IMR-90 (cell line): ENCODE measurements at regions not wholly inside any gene's neighbourhood (a gene's known extent, or its start where the extent isn't known, plus 50 kb on each side); places are given as distances from the start of the nearest gene placed in this dataset.

Experiments used
- ATAC-seq: fragments of 200-7000 bp; cut with Tn5 transposase; 2 replicates; pipeline ENCODE4 v1.9.1; 2020; ENCODE audit warnings: low read depth, mild to moderate bottlenecking, moderate library complexity
- BruUV-seq: library from RNA; stranded (reverse); fragments of 400-500 nt; replicated peaks from 2 replicates; lab custom pipeline; 2021; lab: Mats Ljungman, UMichigan
- CTCF ChIA-PET: fragments of 300-600 bp; formaldehyde crosslinking; extraction: SDS; loops from one replicate; lab custom pipeline; 2021; ENCODE audit warnings: antibody characterized with exemption; lab: Yijun Ruan, JAX
- POLR2A ChIA-PET: fragments of 300-600 bp; sonication (Branson Sonifier 250); formaldehyde crosslinking; loops from one replicate; lab custom pipeline; 2022; ENCODE audit warnings: antibody characterized with exemption; ENCODE audit not compliant: unreplicated experiment; lab: Charles Lee
- DNase-seq: peaks from one replicate; pipeline ENCODE4 v3.0.0; 2013
- H2AFZ ChIP-seq: replicated peaks from 2 replicates; pipeline ENCODE3; 2013; ENCODE audit warnings: low read length, mild to moderate bottlenecking; ENCODE audit not compliant: poor library complexity
- H2AK5ac ChIP-seq: 2 replicates; pipeline ENCODE4 v1.6.1; 2013; ENCODE audit warnings: low read depth, low read length, inconsistent platforms
- H2AK9ac ChIP-seq: replicated peaks from 2 replicates; pipeline ENCODE3; 2013; ENCODE audit warnings: mild to moderate bottlenecking, low read depth, low read length, moderate library complexity; ENCODE audit not compliant: poor library complexity
- H2BK120ac ChIP-seq: 2 replicates; pipeline ENCODE4 v1.6.1; 2013; ENCODE audit warnings: low read depth, low read length, inconsistent platforms
- H2BK15ac ChIP-seq: 3 replicates; pipeline ENCODE4 v1.6.1; 2013; ENCODE audit warnings: low read depth, low read length, inconsistent platforms
- H2BK20ac ChIP-seq: 2 replicates; pipeline ENCODE4 v1.6.1; 2013; ENCODE audit warnings: low read depth, mild to moderate bottlenecking, inconsistent platforms, low read length, moderate library complexity
- H2BK5ac ChIP-seq: 2 replicates; pipeline ENCODE4 v1.6.1; 2013; ENCODE audit warnings: mild to moderate bottlenecking, low read depth, low read length, inconsistent platforms; ENCODE audit not compliant: poor library complexity, severe bottlenecking
- H3K14ac ChIP-seq: replicated peaks from 2 replicates; pipeline ENCODE4 v1.6.1; 2013; ENCODE audit warnings: low read depth, low read length, inconsistent platforms
- H3K18ac ChIP-seq: 2 replicates; pipeline ENCODE4 v1.6.1; 2013; ENCODE audit warnings: low read depth, low read length, control low read depth
- H3K23ac ChIP-seq: 2 replicates; pipeline ENCODE4 v1.6.1; 2013; ENCODE audit warnings: low read depth, low read length, inconsistent platforms
- H3K27ac ChIP-seq: 2 replicates; pipeline ENCODE4 v1.5.1; 2013; ENCODE audit warnings: mild to moderate bottlenecking, control low read depth, low read length; ENCODE audit not compliant: insufficient read depth
- H3K27me3 ChIP-seq: 2 replicates; pipeline ENCODE4 v1.6.1; 2013; ENCODE audit warnings: low read length; ENCODE audit not compliant: control insufficient read depth, insufficient read depth
- H3K36me3 ChIP-seq: 2 replicates; pipeline ENCODE4 v1.6.1; 2013; ENCODE audit warnings: low read length, mixed read lengths; ENCODE audit not compliant: control insufficient read depth, insufficient read depth
- H3K4ac ChIP-seq: 2 replicates; pipeline ENCODE4 v1.6.1; 2013; ENCODE audit warnings: low read depth, low read length, inconsistent platforms
- H3K4me1 ChIP-seq: 2 replicates; pipeline ENCODE4 v1.6.1; 2013; ENCODE audit warnings: low read length, mixed read lengths; ENCODE audit not compliant: control insufficient read depth, insufficient read depth
- H3K4me2 ChIP-seq: 2 replicates; pipeline ENCODE4 v1.6.1; 2013; ENCODE audit warnings: low read depth, mild to moderate bottlenecking, control low read depth, low read length, moderate library complexity
- H3K4me3 ChIP-seq: 2 replicates; pipeline ENCODE4 v1.5.1; 2013; ENCODE audit warnings: low read depth, mild to moderate bottlenecking, control low read depth, low read length, moderate library complexity; ENCODE audit not compliant: insufficient read depth
- H3K56ac ChIP-seq: 2 replicates; pipeline ENCODE4 v1.6.1; 2013; ENCODE audit warnings: low read length, inconsistent platforms; ENCODE audit not compliant: insufficient read depth; ENCODE audit errors: extremely low read depth
- H3K79me1 ChIP-seq, 2 experiments: 2 replicates each; pipeline ENCODE4 v1.6.1; 2013; ENCODE audit warnings: low read length in 2 of 2, inconsistent platforms in 1 of 2, low read depth in 1 of 2
- H3K9ac ChIP-seq: 2 replicates; pipeline ENCODE4 v1.6.1; 2013; ENCODE audit warnings: low read depth, low read length, control low read depth
- H3K9me1 ChIP-seq: 2 replicates; pipeline ENCODE4 v1.6.1; 2013; ENCODE audit warnings: low read length, inconsistent platforms; ENCODE audit not compliant: insufficient read depth
- H3K9me3 ChIP-seq: 2 replicates; pipeline ENCODE4 v1.6.1; 2013; ENCODE audit warnings: low read length; ENCODE audit not compliant: control insufficient read depth, insufficient read depth
- H4K20me1 ChIP-seq: 2 replicates; pipeline ENCODE4 v1.6.1; 2013; ENCODE audit warnings: low read length, inconsistent platforms; ENCODE audit not compliant: insufficient read depth
- H4K5ac ChIP-seq: 2 replicates; pipeline ENCODE4 v1.6.1; 2013; ENCODE audit warnings: mild to moderate bottlenecking, low read depth, low read length, control low read depth
- H4K8ac ChIP-seq, 2 experiments: 2 replicates each; pipeline ENCODE4 v1.6.1; 2013; ENCODE audit warnings: low read depth in 2 of 2, low read length in 2 of 2, control low read depth in 1 of 2, inconsistent platforms in 1 of 2
- H4K91ac ChIP-seq: 2 replicates; pipeline ENCODE4 v1.6.1; 2013; ENCODE audit warnings: low read depth, low read length, inconsistent platforms; ENCODE audit not compliant: insufficient read depth
- BHLHE40 ChIP-seq: fragments of 150-350 bp; IDR thresholded peaks from 2 replicates; pipeline ENCODE4 v1.6.1; 2016; ENCODE audit warnings: mild to moderate bottlenecking, low read depth, low read length
- CEBPB ChIP-seq: IDR thresholded peaks from 2 replicates; pipeline ENCODE4 v1.6.1; 2012; ENCODE audit warnings: low read depth, low read length, improper control_type of control experiment
- CHD1 ChIP-seq: IDR thresholded peaks from 2 replicates; pipeline ENCODE4 v1.6.1; 2012; ENCODE audit warnings: low read depth, low read length, improper control_type of control experiment
- FOS ChIP-seq: fragments of 150-350 bp; IDR thresholded peaks from 2 replicates; pipeline ENCODE4 v1.6.1; 2016; ENCODE audit warnings: low read depth, low read length
- MAZ ChIP-seq: IDR thresholded peaks from 2 replicates; pipeline ENCODE4 v1.6.1; 2012; ENCODE audit warnings: low read depth, mild to moderate bottlenecking, low read length, improper control_type of control experiment, moderate library complexity, borderline replicate concordance
- NFE2L2 ChIP-seq: fragments of 150-350 bp; IDR thresholded peaks from 2 replicates; pipeline ENCODE4 v1.6.1; 2016; ENCODE audit warnings: low read depth, mild to moderate bottlenecking, low read length
- POLR2A ChIP-seq: IDR thresholded peaks from 2 replicates; pipeline ENCODE4 v1.6.1; 2012; ENCODE audit warnings: mild to moderate bottlenecking, low read depth, low read length
- RAD21 ChIP-seq: IDR thresholded peaks from 2 replicates; pipeline ENCODE4 v1.6.1; 2012; ENCODE audit warnings: low read length, improper control_type of control experiment
- RCOR1 ChIP-seq: IDR thresholded peaks from 2 replicates; pipeline ENCODE4 v1.6.1; 2012; ENCODE audit warnings: mild to moderate bottlenecking, low read length, improper control_type of control experiment; ENCODE audit not compliant: insufficient replicate concordance
- RFX5 ChIP-seq: IDR thresholded peaks from 2 replicates; pipeline ENCODE4 v1.8.0; 2012; ENCODE audit warnings: low read depth, mild to moderate bottlenecking, low read length, moderate library complexity
- WGBS, 2 experiments: methylation state at CpG; one replicate each; pipeline versions ENCODE4 v1.1.5 to v1.1.7; 2013; ENCODE audit warnings: missing lambda C conversion rate in 2 of 2; ENCODE audit not compliant: insufficient read length in 1 of 2; ENCODE audit errors: extremely low coverage in 2 of 2; 5-methylcytosine and 5-hydroxymethylcytosine counted together
- dilution Hi-C: fragments of 300-500 bp; cut with HindIII; formaldehyde crosslinking; loops from one replicate; pipeline ENCODE4 v1.14.3; 2018; ENCODE audit warnings: low sequenced_read_pairs; ENCODE audit not compliant: unreplicated experiment
- in situ Hi-C: fragments of 300-500 bp; cut with MboI; formaldehyde crosslinking; loops from 3 replicates; pipeline ENCODE4 v1.14.3; 2019; ENCODE audit warnings: low sequenced_read_pairs, inconsistent platforms, mixed read lengths
- intact Hi-C: fragments of 100-400 bp; cut with micrococcal nuclease; formaldehyde crosslinking; loops from 2 replicates; pipeline ENCODE4 v1.10.0; 2022

DNA sequence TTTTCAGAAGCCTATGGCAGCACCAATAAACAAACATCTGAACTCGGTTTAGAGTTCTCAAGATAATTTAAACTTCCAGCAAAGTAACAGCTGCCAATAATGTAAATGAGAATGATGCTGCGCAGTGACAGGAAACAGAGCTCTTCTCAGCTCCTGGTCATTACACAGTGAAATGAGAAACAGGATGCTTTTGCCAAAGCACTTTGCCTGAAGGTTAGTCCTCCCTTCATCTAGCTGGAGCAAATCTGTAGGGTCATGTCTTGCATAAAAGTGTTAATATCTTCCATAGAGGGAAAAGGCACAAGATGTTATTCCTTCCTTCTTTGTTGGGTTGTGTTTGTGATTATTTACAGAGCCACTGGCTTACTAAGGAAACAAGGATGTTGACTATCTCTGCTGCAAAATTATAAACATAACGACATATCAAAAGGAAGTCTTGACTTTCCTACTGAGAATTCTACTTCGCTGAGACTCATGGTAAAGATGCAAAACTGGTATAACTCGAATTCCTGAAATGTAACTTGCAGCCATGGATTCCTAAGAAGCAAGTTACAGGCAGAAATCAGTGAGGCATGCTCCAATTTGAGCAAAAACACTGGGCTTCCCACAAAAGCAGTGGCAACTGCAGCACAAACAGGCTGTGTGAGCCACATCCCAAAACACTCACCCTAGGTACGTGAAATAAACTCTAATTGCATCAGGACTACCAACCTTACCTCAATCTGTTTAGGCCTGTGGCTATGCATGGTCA lies 102.5 kb upstream of the BEND6 start:
- Histone ChIP-seq H3K4ac (peak overlapping the region; percentile 79), H3K27me3 (no peaks in the 10 kb centered on the region), H2AFZ (peak overlapping the region; percentile 26), H3K79me1 (peaks cover 9 to 53% of the 10 kb centered on the region in 2 experiments; a peak in 3 of 4 replicates), H2BK120ac (peak overlapping the region; percentile 86), H4K20me1 (peaks cover 15% of the 10 kb centered on the region), H3K27ac (peak overlapping the region; percentile 83), H3K9me1 (peaks cover 10% of the 10 kb centered on the region; the same call in 1 of the 2 replicates), H4K5ac (peak overlapping the region; percentile 69; the same call in 1 of the 2 replicates), H3K4me3 (peak overlapping the region; percentile 64; the same call in 1 of the 2 replicates), H3K56ac (peak overlapping the region; percentile 62; the same call in 1 of the 2 replicates), H2BK5ac (peak overlapping the region; percentile 90), H3K36me3 (no peaks in the 10 kb centered on the region), H3K18ac (peak overlapping the region; percentile 86; the same call in 1 of the 2 replicates), H2BK15ac (peak overlapping the region; percentile 78; the same call in 2 of the 3 replicates), H2AK9ac (no peak overlapping the region), H3K14ac (peak overlapping the region; percentile 79), H2AK5ac (peak overlapping the region; percentile 60), H4K91ac (peak overlapping the region; percentile 75), H3K4me2 (peak overlapping the region; percentile 92; the same call in 1 of the 2 replicates), H2BK20ac (peak overlapping the region; percentile 76), H3K9me3 (no peaks in the 10 kb centered on the region), H3K4me1 (peaks cover 15% of the 10 kb centered on the region), H3K9ac (peak overlapping the region; percentile 83; the same call in 1 of the 2 replicates), H3K23ac (peak overlapping the region; percentile 78; the same call in 1 of the 2 replicates), H4K8ac (peak overlapping the region; percentile 7 to 86)
- no TSS peak for BruUV-seq
- ChIA-PET CTCF (interaction anchor here (0.6 to 2.7 kb wide), 15 partner anchors 8 to 238 kb away, joined by 3 to 21 read pairs (median 4); no protein-coding TSS in a partner anchor), POLR2A (interaction anchor here (0.6 kb wide), 2 partner anchors 38 to 40 kb away, joined by 3 to 5 read pairs; no protein-coding TSS in a partner anchor)
- 51% methylated on average over 2 of the region's 6 CpGs; no CpG with 5 or more reads in 1 of the 2 experiments for WGBS, 2 experiments
- in situ Hi-C loops (loop anchor here (25.0 kb wide), 1 partner anchor 490 kb away; no protein-coding TSS in a partner anchor), dilution Hi-C loops (no loop called here), intact Hi-C loops (loop anchor here (2.0 to 5.0 kb wide), 2 partner anchors 216 to 465 kb away; partner anchors contain the start of gene PRIM2)
- no peak for DNase-seq
- TF ChIP-seq MAZ (no peak), NFE2L2 (no peak), RAD21 (no peak), BHLHE40 (no peak), RFX5 (no peak), RCOR1 (no peak), POLR2A (no peak), CHD1 (no peak), FOS (no peak), CEBPB (no peak)
- ATAC-seq, result peak; percentile 5
